MM.1S (cell line): ENCODE measurements at regions not wholly inside any gene's neighbourhood (a gene's known extent, or its start where the extent isn't known, plus 50 kb on each side); places are given as distances from the start of the nearest gene placed in this dataset.
"Not testable (repeated sequence)": the region's sequence is repeated elsewhere in the genome, so short reads cannot be mapped to it uniquely, and the experiment has no call there.

Experiments used
- EZH2 ChIP-seq: fragments of 300-600 bp; sonication (generic); optimal IDR thresholded peaks from 2 replicates; pipeline ENCODE3; 2017; ENCODE audit warnings: low read depth, mild to moderate bottlenecking, antibody characterized with exemption, low read length, mixed read lengths
- EZH2phosphoT487 ChIP-seq: fragments of 300-600 bp; sonication (generic); IDR thresholded peaks from 2 replicates; pipeline ENCODE4 v1.6.1; 2018; ENCODE audit warnings: antibody characterized with exemption, low read length
- TF ChIP-seq, protein P1 (sequence below): fragments of 300-600 bp; sonication (generic); IDR thresholded peaks from 2 replicates; pipeline ENCODE4 v1.5.1; 2016; ENCODE audit warnings: antibody characterized with exemption, low read length, mixed read lengths

DNA sequence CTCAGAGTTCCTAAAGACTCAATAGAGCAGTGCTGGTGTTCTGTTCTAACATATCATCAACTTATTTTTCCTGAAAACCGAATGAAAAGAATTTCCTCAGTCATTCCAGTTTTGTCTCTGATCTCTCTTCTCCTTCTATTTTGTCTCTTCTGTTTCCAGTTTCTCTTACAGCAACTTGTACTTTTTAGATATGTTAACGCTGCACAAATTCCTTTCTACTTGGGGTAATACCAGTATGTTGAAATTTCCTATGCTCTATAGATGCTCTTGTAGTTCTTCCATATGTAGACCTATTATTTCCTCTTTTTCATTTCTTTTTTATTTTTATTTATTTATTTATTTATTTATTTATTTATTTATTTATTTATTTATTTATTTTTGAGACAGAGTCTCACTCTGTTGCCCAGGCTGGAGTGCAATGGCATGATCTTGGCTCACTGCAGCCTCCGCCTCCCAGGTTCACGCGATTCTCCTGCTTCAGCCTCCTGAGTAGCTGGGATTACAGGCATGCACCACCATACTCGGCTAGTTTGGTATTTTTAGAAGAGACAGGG, 80.3 kb downstream of the LYZL2 start:
- TF ChIP-seq, protein P1, sequence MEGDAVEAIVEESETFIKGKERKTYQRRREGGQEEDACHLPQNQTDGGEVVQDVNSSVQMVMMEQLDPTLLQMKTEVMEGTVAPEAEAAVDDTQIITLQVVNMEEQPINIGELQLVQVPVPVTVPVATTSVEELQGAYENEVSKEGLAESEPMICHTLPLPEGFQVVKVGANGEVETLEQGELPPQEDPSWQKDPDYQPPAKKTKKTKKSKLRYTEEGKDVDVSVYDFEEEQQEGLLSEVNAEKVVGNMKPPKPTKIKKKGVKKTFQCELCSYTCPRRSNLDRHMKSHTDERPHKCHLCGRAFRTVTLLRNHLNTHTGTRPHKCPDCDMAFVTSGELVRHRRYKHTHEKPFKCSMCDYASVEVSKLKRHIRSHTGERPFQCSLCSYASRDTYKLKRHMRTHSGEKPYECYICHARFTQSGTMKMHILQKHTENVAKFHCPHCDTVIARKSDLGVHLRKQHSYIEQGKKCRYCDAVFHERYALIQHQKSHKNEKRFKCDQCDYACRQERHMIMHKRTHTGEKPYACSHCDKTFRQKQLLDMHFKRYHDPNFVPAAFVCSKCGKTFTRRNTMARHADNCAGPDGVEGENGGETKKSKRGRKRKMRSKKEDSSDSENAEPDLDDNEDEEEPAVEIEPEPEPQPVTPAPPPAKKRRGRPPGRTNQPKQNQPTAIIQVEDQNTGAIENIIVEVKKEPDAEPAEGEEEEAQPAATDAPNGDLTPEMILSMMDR = not testable (repeated sequence)
- TF ChIP-seq EZH2, EZH2phosphoT487: not testable (repeated sequence)
